ENCODE measurements at regions not wholly inside any gene's neighbourhood (a gene's known extent, or its start where the extent isn't known, plus 50 kb on each side); places are given as distances from the start of the nearest gene placed in this dataset.

DNA sequence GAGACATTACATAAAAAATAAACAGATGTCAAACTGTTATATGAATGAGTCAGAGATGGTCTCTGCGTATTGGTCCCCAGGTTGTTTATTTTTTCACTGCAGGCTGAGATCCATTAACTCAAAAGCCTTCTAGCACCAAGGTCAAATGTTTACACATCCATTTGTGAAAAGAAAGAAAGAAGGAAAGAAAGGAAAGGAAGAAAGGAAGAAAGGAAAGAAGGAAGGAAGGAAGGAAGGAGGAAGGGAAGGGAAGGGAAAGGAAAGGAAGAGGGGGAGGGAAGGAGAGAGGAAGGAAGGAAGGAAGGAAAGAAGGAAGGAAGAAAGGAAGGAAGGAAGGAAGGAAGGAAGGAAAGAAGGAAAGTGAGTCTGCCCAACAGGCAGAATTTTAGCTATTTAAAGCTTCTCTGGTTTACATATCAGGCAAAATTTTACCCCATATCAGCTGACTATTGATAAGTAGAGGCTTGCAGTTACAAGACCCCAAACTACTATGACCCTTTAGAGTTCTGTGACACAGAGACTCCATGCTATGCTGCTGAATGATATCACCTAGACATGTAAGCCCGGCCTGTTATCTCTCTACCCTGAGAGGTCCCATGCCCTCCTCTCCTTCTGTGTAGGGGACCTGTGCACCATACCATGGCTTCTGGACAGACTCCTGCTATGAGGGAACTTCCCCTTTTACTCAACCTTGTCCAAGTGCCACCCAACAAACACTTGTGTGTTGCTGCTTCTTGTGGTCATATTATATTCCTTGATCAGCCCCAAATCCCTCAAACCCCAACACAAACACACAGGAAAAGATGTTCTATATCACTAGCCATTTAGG, 59.0 kb downstream of the DRD1 start:
- Histone ChIP-seq H3K9me2 (ENCODE audit: insufficient read depth) (no peaks in the 10 kb centered on the region), H3K27me3 (replicated peaks; ENCODE audit: insufficient read depth) (no peaks in the 10 kb centered on the region), H3K9me3 (ENCODE audit: low read depth) (no peaks in the 10 kb centered on the region), H3K27ac (no peak overlapping the region), H3K79me2 (ENCODE audit: insufficient read depth) (no peaks in the 10 kb centered on the region), H3K4me1 (ENCODE audit: insufficient read depth) (no peaks in the 10 kb centered on the region), H3K9ac (no peak overlapping the region), H3F3A (ENCODE audit: insufficient read depth) (no peaks in the 10 kb centered on the region), H3K4me2 (ENCODE audit: unreplicated experiment) (no peak overlapping the region), H3K36me3 (ENCODE audit: low read depth) (no peaks in the 10 kb centered on the region), H3K4me3 (no peak overlapping the region), H4K20me1 (ENCODE audit: insufficient read depth) (no peaks in the 10 kb centered on the region), H2AFZ (no peak overlapping the region)
- in situ Hi-C loops (cut with MboI): no loop called here
- no peak for DNase-seq
- WGBS, 2 experiments (ENCODE audit: low coverage in 1 of 2, low lambda C conversion rate in 2 of 2, missing lambda C conversion rate in 2 of 2): 16 to 29% methylated on average over 2 of the region's 2 CpGs
- TF ChIP-seq EZH2phosphoT487 (IDR thresholded peaks at IDR 0.05; ENCODE audit: insufficient read depth, low read depth): no peak

GRCh38 chr5:175383350-175383749, 60.6 kb downstream of the DRD1 start:
- Histone ChIP-seq H3K27me3 (replicated peaks; ENCODE audit: insufficient read depth) (no peaks in the 10 kb centered on the region), H3K27ac (no peak overlapping the region)

GRCh38 chr5:175382171-175382570, 61.8 kb downstream of the DRD1 start:
- Histone ChIP-seq H3K79me2 (ENCODE audit: insufficient read depth) (no peaks in the 10 kb centered on the region), H3K4me2 (ENCODE audit: unreplicated experiment) (no peak overlapping the region), H3K27me3 (replicated peaks; ENCODE audit: insufficient read depth) (no peaks in the 10 kb centered on the region), H2AFZ (no peak overlapping the region), H3K9me2 (ENCODE audit: insufficient read depth) (no peaks in the 10 kb centered on the region), H3F3A (ENCODE audit: insufficient read depth) (no peaks in the 10 kb centered on the region), H3K4me1 (ENCODE audit: insufficient read depth) (no peaks in the 10 kb centered on the region), H3K9me3 (ENCODE audit: low read depth) (no peaks in the 10 kb centered on the region), H4K20me1 (ENCODE audit: insufficient read depth) (no peaks in the 10 kb centered on the region), H3K9ac (no peak overlapping the region), H3K4me3 (no peak overlapping the region), H3K27ac (no peak overlapping the region), H3K36me3 (ENCODE audit: low read depth) (no peaks in the 10 kb centered on the region)
- DNase-seq: no peak
- in situ Hi-C loops (cut with MboI): no loop called here
- 9 to 26% methylated on average over 1 of the region's 1 CpG for WGBS, 2 experiments (ENCODE audit: low coverage in 1 of 2, low lambda C conversion rate in 2 of 2, missing lambda C conversion rate in 2 of 2)
- no peak for TF ChIP-seq EZH2 (IDR thresholded peaks at IDR 0.05; ENCODE audit: insufficient read depth, poor library complexity, severe bottlenecking)
- TF ChIP-seq EZH2phosphoT487 (IDR thresholded peaks at IDR 0.05; ENCODE audit: insufficient read depth, low read depth): no peak

More at GRCh38 chr5:175383350-175383749, 60.6 kb downstream of the DRD1 start:
- no peaks in the 10 kb centered on the region for H3K9me3 ChIP-seq (ENCODE audit: low read depth)
- H3K9me2 ChIP-seq (ENCODE audit: insufficient read depth): no peaks in the 10 kb centered on the region
- H3K4me2 ChIP-seq (ENCODE audit: unreplicated experiment): no peak overlapping the region
- H3K4me1 ChIP-seq (ENCODE audit: insufficient read depth): no peaks in the 10 kb centered on the region
- H3K9ac ChIP-seq: no peak overlapping the region
- no peaks in the 10 kb centered on the region for H4K20me1 ChIP-seq (ENCODE audit: insufficient read depth)
- TF ChIP-seq EZH2phosphoT487 (IDR thresholded peaks at IDR 0.05; ENCODE audit: insufficient read depth, low read depth) (no peak), EZH2 (IDR thresholded peaks at IDR 0.05; ENCODE audit: insufficient read depth, poor library complexity, severe bottlenecking) (no peak)
- H3K36me3 ChIP-seq (ENCODE audit: low read depth): no peaks in the 10 kb centered on the region
- no peak overlapping the region for H2AFZ ChIP-seq
- in situ Hi-C loops (cut with MboI): no loop called here
- 12 to 21% methylated on average over 4 of the region's 4 CpGs for WGBS, 2 experiments (ENCODE audit: low coverage in 1 of 2, low lambda C conversion rate in 2 of 2, missing lambda C conversion rate in 2 of 2)
- DNase-seq: no peak
- no peak overlapping the region for H3K4me3 ChIP-seq
- no peaks in the 10 kb centered on the region for H3K79me2 ChIP-seq (ENCODE audit: insufficient read depth)
- H3F3A ChIP-seq (ENCODE audit: insufficient read depth): no peaks in the 10 kb centered on the region

DNA sequence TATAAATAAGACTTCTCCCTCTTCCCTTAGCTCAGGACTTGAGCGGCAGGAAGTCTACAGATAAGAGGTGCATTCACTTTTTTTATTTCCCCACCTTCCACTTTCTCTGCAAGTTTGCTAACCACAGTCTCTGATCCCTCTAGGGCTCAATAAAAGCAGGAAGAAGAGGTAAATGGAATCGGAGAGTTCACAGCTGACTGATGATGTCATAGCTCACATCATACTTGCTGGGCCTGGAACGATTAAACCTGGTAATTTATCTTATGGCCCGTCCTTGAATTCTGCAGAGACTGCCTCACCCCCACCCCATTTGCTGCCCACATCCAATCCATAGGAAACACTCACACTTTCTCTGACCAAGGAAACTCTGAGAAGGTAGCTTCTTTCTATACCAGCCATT, 62.9 kb downstream of the DRD1 start:
- in situ Hi-C loops (cut with MboI): no loop called here
- Histone ChIP-seq H3F3A (ENCODE audit: insufficient read depth) (no peaks in the 10 kb centered on the region), H3K27ac (no peak overlapping the region), H3K27me3 (replicated peaks; ENCODE audit: insufficient read depth) (no peaks in the 10 kb centered on the region), H3K4me2 (ENCODE audit: unreplicated experiment) (no peak overlapping the region), H2AFZ (no peak overlapping the region), H3K4me3 (no peak overlapping the region), H3K4me1 (ENCODE audit: insufficient read depth) (no peaks in the 10 kb centered on the region), H3K79me2 (ENCODE audit: insufficient read depth) (no peaks in the 10 kb centered on the region), H3K36me3 (ENCODE audit: low read depth) (no peaks in the 10 kb centered on the region), H4K20me1 (ENCODE audit: insufficient read depth) (no peaks in the 10 kb centered on the region), H3K9me2 (ENCODE audit: insufficient read depth) (no peaks in the 10 kb centered on the region), H3K9me3 (ENCODE audit: low read depth) (no peaks in the 10 kb centered on the region), H3K9ac (no peak overlapping the region)
- DNase-seq: no peak
- no peak for TF ChIP-seq EZH2 (IDR thresholded peaks at IDR 0.05; ENCODE audit: insufficient read depth, poor library complexity, severe bottlenecking)
- TF ChIP-seq EZH2phosphoT487 (IDR thresholded peaks at IDR 0.05; ENCODE audit: insufficient read depth, low read depth): no peak
- 5 to 7% methylated on average over 4 of the region's 4 CpGs for WGBS, 2 experiments (ENCODE audit: low coverage in 1 of 2, low lambda C conversion rate in 2 of 2, missing lambda C conversion rate in 2 of 2)
